ENCODE measurements at regions not wholly inside any gene's neighbourhood (a gene's known extent, or its start where the extent isn't known, plus 50 kb on each side); places are given as distances from the start of the nearest gene placed in this dataset.

DNA sequence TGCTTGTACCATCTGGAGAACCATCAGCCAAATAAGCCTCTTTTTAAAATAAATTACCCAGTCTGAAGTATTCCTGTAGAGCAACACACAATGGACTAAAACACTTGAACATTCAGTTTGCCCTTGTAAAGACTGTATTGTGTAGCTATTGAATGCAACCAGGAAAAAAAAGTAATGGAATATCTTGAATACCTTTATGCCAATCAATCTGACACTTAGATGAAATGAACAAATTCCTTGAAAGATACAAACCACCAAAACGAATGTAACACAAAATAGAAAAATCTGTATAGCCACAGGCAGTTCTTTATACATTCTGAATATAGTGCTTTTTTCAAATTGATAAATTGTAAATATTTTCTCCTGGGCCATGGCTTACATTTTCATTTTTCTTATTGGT, 63.3 kb upstream of the KCNJ16 start:
- H3K4me1 ChIP-seq: no peaks in the 10 kb centered on the region
- H3K9me3 ChIP-seq: no peaks in the 10 kb centered on the region
- TF ChIP-seq, protein P1, sequence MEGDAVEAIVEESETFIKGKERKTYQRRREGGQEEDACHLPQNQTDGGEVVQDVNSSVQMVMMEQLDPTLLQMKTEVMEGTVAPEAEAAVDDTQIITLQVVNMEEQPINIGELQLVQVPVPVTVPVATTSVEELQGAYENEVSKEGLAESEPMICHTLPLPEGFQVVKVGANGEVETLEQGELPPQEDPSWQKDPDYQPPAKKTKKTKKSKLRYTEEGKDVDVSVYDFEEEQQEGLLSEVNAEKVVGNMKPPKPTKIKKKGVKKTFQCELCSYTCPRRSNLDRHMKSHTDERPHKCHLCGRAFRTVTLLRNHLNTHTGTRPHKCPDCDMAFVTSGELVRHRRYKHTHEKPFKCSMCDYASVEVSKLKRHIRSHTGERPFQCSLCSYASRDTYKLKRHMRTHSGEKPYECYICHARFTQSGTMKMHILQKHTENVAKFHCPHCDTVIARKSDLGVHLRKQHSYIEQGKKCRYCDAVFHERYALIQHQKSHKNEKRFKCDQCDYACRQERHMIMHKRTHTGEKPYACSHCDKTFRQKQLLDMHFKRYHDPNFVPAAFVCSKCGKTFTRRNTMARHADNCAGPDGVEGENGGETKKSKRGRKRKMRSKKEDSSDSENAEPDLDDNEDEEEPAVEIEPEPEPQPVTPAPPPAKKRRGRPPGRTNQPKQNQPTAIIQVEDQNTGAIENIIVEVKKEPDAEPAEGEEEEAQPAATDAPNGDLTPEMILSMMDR (IDR thresholded peaks at IDR 0.05): no peak
- H3K27ac ChIP-seq: no peak overlapping the region
- H3K27me3 ChIP-seq (ENCODE audit: insufficient read depth in 3 of 3, low read length in 2 of 3): no peaks in the 10 kb centered on the region
- H3K36me3 ChIP-seq (ENCODE audit: insufficient read depth in 1 of 2, low read depth in 1 of 2): no peaks in the 10 kb centered on the region
- intact Hi-C loops (cut with DNase I): no loop called here
- no peak for ATAC-seq
- no peak for DNase-seq
- H3K4me3 ChIP-seq: no peak overlapping the region
- 81 to 94% (median 83%) methylated on average over 1 of the region's 1 CpG for WGBS, 3 donors

DNA sequence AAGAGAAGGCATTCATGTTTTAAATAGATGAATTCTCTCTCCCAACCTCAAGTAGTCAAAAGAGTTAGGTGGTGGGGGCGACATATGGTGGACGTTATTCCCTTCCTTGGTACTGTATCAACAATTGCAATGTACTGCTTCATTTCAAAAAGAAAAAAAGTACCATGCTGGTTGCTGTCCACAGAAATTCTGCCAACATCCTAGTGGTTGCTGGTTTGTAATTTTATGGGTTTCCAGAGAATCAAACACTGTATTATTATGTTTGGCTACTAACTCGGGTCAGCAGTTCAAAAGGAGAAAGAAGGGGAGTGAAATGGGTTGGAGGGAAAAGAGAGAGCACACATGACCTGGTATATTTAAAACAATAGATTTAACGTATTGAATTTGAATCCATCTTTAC, 61.1 kb upstream of the KCNJ16 start:
- intact Hi-C loops (cut with DNase I): no loop called here
- DNase-seq: no peak
- no peak for ATAC-seq
- Histone ChIP-seq H3K27me3 (ENCODE audit: insufficient read depth in 3 of 3, low read length in 2 of 3) (no peaks in the 10 kb centered on the region), H3K4me1 (no peaks in the 10 kb centered on the region), H3K9me3 (no peaks in the 10 kb centered on the region), H3K4me3 (no peak overlapping the region), H3K36me3 (ENCODE audit: insufficient read depth in 1 of 2, low read depth in 1 of 2) (no peaks in the 10 kb centered on the region), H3K27ac (no peak overlapping the region)
- TF ChIP-seq, protein P1 (IDR thresholded peaks at IDR 0.05): no peak
- 48 to 79% (median 54%) methylated on average over 4 of the region's 4 CpGs for WGBS, 3 donors

DNA sequence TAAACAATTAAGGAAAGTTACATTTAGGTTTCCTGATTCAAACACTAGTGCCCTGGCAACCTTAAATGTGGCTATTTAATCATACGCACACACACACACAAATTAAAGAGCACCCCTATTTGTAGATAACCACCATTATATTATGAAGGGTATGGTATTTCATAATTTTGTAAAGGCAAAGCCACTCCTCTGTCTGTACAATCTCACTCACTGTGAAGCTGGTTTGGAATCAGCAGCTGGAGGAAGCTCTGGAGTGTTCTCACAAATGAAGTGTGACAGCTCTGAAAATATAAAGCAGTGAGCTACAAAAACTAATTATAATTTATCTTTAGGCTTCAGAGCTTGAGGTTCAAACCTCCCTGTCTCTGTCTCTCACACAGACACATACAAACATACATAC, 57.9 kb upstream of the KCNJ16 start:
- Histone ChIP-seq H3K9me3 (no peaks in the 10 kb centered on the region), H3K27ac (no peak overlapping the region), H3K36me3 (ENCODE audit: insufficient read depth in 1 of 2, low read depth in 1 of 2) (no peaks in the 10 kb centered on the region), H3K4me1 (peaks cover 3% of the 10 kb centered on the region), H3K4me3 (no peak overlapping the region), H3K27me3 (ENCODE audit: insufficient read depth in 3 of 3, low read length in 2 of 3) (no peaks in the 10 kb centered on the region)
- no peak for DNase-seq
- no peak for ATAC-seq
- 94 to 98% (median 97%) methylated on average over 1 of the region's 1 CpG for WGBS, 3 donors
- intact Hi-C loops (cut with DNase I): no loop called here
- TF ChIP-seq, protein P1 (IDR thresholded peaks at IDR 0.05): no peak

DNA sequence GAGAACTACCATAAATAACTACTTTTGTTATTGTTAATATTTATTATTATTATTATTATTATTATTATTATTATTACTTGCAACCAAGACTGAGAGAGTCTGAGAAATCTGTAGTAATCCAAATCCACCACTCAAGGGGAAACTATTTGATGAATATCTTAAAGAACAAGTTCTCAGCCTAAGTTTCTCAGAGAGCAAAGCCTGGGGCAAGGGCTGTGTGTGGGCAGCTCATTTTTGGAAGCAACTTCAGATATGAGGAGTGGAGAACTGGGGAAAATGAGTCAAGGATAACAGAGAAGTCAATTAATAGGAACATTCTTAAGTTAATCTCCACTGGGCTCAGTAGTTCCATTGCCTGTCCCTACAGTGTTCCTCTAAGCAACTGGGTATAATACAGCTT, 57.1 kb upstream of the KCNJ16 start:
- DNase-seq (no peak), ATAC-seq (no peak)
- H3K27ac ChIP-seq: no peak overlapping the region
- H3K36me3 ChIP-seq (ENCODE audit: insufficient read depth in 1 of 2, low read depth in 1 of 2): no peaks in the 10 kb centered on the region
- no peaks in the 10 kb centered on the region for H3K27me3 ChIP-seq (ENCODE audit: insufficient read depth in 3 of 3, low read length in 2 of 3)
- intact Hi-C loops (cut with DNase I): no loop called here
- peaks cover 3% of the 10 kb centered on the region for H3K4me1 ChIP-seq
- TF ChIP-seq, protein P1 (IDR thresholded peaks at IDR 0.05): no peak
- no peaks in the 10 kb centered on the region for H3K9me3 ChIP-seq
- no peak overlapping the region for H3K4me3 ChIP-seq

DNA sequence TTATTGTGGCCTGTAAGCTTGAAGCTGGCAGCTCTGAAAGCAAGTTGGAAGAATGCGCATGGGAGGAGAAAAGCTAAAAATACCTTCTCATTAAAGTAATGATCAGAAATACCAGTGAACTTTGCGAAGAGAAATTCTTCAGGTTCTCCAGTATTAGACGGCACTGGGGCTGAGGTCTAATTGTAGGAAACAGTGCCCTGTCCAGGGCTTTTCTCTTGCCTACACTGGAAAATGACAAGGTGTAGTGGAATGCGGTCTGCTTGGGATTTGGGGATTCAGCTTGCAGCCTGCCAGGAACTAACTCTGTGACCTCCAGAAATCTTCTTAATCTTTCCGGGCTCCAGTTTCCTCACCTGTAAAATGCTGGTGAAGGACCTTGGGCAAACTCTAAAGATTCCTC, 53.3 kb upstream of the KCNJ16 start:
- no peaks in the 10 kb centered on the region for H3K9me3 ChIP-seq
- no peak for DNase-seq
- no peak for ATAC-seq
- intact Hi-C loops (cut with DNase I): no loop called here
- H3K4me1 ChIP-seq: peaks cover 3% of the 10 kb centered on the region
- H3K27me3 ChIP-seq (ENCODE audit: insufficient read depth in 3 of 3, low read length in 2 of 3): no peaks in the 10 kb centered on the region
- no peaks in the 10 kb centered on the region for H3K36me3 ChIP-seq (ENCODE audit: insufficient read depth in 1 of 2, low read depth in 1 of 2)
- TF ChIP-seq, protein P1 (IDR thresholded peaks at IDR 0.05): no peak
- 47 to 64% (median 63%) methylated on average over 5 of the region's 5 CpGs for WGBS, 3 donors
- no peak overlapping the region for H3K4me3 ChIP-seq
- H3K27ac ChIP-seq: no peak overlapping the region

Measured in psoas muscle (tissue), 7 donors.